HL-60 (cell line): ENCODE measurements at regions not wholly inside any gene's neighbourhood (a gene's known extent, or its start where the extent isn't known, plus 50 kb on each side); places are given as distances from the start of the nearest gene placed in this dataset.

ENCODE experiments used
- CTCF ChIP-seq: IDR thresholded peaks from one replicate; pipeline ENCODE4 v1.5.1; 2011; ENCODE audit warnings: low read length, control low read depth, inconsistent platforms; ENCODE audit not compliant: insufficient read depth
- REST ChIP-seq: IDR thresholded peaks from 2 replicates; pipeline ENCODE4 v1.6.1; 2012; ENCODE audit warnings: low read depth; ENCODE audit not compliant: insufficient replicate concordance

- TF ChIP-seq CTCF (no peak), REST (no peak)
These were observed 398.1 kb upstream of the IRX1 start for GRCh38 chr5:3197304-3198073.
